HG02798 (cell line): ENCODE measurements at regions not wholly inside any gene's neighbourhood (a gene's known extent, or its start where the extent isn't known, plus 50 kb on each side); places are given as distances from the start of the nearest gene placed in this dataset.

Experiments
- ATAC-seq: cut with Tn5 transposase; IDR thresholded peaks from one replicate; pipeline ENCODE4 v1.9.1; 2021; ENCODE audit warnings: mild to moderate bottlenecking; ENCODE audit not compliant: unreplicated experiment, poor library complexity

GRCh38 chr7:18145160-18145559, 117.5 kb upstream of the PRPS1L1 start:
- no peak for ATAC-seq

DNA sequence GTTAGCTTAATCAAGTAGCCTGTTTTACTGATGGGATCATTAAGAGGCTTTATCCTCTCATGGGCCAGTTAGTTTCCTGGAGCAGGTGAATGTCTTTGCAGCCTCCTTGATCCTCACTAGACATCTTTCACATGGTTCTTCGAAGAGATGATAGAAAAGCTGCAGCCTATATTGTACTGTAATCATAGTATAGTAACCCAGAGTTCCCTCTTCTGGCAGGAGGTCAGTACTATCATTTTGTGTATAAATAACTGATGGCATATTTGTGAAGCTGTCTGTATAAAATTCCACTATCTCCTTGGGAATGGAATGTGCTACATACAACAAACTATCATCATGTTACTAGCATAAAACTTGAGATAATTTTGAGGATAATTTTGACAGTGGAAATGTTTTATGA, 123.8 kb upstream of the PRPS1L1 start:
- ATAC-seq: no peak

DNA sequence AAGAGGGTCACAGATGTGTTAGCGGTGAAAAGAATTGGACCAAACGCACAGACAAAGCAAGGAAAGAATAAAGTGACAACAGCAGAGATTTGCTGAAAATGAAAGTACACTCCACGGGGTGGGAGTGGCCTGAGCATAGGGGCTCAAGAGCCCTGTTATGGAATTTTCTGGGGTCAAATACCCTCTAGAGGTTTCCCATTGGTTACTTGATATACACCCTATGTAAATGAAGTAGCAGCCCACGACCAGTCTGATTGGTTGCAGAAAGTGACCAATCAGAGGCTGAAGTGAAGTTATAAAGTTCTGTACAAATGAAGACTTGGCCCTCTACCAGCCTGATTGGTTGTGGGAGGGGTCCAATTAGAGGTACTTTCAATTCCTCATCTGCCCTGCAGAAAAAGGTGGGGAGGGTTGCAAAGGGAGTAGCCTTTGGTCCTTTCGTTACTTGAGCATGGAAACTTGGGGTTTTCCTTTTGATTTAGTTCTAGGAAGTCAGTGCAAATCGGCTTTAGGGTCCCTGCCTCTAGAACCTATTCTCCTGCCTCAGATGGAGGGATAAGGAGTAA, 125.6 kb upstream of the PRPS1L1 start:
- no peak for ATAC-seq

- no peak for ATAC-seq
Measured at GRCh38 chr7:18154726-18155125, 127.1 kb upstream of the PRPS1L1 start.

- ATAC-seq: no peak
Measured at GRCh38 chr7:18157233-18157632, 129.6 kb upstream of the PRPS1L1 start.

GRCh38 chr7:18162657-18163056, 135.0 kb upstream of the PRPS1L1 start:
- no peak for ATAC-seq

- ATAC-seq: no peak
Measured at GRCh38 chr7:18163091-18163490, 135.4 kb upstream of the PRPS1L1 start.

DNA sequence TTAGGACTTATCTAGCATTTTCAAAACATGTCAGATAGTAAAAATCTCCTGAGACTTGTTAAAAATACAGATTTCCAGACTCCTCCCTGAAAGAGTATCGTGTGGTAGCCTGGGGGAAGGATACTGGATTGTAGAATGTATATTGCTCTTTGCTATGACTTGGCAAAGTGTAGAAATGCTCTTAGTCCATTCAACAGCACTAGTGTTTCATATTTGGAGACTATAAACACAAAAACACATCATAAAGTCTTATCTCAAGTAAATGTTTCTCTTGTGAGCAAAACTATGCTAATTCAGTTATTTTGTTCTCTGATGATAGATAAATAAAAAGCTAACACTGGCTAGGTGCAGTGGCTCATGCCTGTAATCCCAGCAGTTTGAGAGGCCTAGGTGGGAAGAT, 137.5 kb upstream of the PRPS1L1 start:
- ATAC-seq: no peak

GRCh38 chr7:18166002-18166401, 138.4 kb upstream of the PRPS1L1 start:
- no peak for ATAC-seq

GRCh38 chr7:18167815-18168214, 140.2 kb upstream of the PRPS1L1 start:
- ATAC-seq: no peak

- no peak for ATAC-seq
Measured at GRCh38 chr7:18174996-18175395, 147.3 kb upstream of the PRPS1L1 start.

- ATAC-seq: no peak
Measured at GRCh38 chr7:18175801-18176450, 148.3 kb upstream of the PRPS1L1 start.

DNA sequence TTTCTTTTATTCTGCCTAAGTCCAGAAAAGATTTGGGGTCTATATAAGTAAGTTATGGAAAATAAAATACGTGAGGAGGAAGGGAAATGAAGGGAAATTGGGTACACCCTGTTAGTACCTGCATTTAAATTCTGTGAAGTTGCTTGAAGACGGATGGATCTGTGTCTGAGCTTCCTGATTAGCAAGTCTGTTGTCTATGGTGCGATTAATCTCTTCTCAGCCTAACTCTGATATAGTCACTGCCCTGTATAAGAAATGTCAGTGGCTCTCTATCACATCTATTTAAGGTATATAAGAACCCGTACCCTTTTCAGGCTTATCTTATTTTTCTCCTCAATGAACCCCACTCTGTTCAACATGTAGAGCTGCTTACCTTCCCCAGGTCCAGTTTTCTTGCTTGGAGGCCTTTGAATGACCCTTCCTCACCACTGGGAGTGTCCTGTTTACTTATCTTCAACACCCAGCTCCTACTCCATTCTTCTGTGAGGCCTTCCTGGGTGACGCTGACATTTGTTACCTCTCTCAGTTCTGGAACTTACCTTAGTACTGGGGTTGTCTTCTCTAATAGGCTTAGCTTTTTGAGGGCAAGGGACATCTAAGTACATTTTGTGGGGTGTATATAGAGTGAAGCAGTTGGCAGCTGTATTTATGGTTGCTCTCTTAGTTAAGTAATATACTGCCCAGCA, 149.6 kb upstream of the PRPS1L1 start:
- no peak for ATAC-seq

- peak; percentile 82 for ATAC-seq
Measured at GRCh38 chr7:18177815-18178660, 150.4 kb upstream of the PRPS1L1 start.

GRCh38 chr7:18179093-18179492, 151.4 kb upstream of the PRPS1L1 start:
- ATAC-seq: no peak

GRCh38 chr7:18180685-18181084, 153.0 kb upstream of the PRPS1L1 start:
- no peak for ATAC-seq

DNA sequence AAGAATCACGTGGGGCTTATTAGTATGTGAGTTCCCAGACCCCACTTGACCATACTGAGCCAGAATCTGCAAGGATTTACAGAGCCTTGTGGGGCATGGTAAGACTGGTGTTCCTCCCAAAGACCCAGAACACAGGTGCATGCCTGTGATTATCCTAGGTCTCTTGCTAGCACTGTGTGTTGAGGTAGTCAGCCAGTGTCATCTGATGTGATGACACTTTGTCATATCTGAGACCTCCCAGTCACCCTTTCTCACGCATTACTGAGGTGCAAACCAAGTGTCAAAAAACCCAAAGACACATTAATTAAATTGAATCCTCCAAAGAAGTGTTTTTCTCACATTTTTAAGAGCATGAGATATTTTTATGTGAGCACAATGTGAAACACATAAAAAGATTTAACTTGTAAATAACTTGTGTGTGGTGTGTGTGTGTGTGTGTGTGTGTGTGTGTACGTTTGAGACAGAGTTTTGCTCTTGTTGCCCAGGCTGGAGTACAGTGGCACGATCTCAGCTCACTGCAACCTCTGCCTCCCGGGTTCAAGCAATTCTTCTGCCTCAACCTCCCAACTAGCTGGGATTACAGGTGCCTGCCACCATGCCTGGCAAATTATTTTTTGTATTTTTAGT, 162.0 kb upstream of the PRPS1L1 start:
- no peak for ATAC-seq

GRCh38 chr7:18191341-18191740, 163.7 kb upstream of the PRPS1L1 start:
- no peak for ATAC-seq

GRCh38 chr7:18191862-18192625, 164.4 kb upstream of the PRPS1L1 start:
- ATAC-seq: no peak

DNA sequence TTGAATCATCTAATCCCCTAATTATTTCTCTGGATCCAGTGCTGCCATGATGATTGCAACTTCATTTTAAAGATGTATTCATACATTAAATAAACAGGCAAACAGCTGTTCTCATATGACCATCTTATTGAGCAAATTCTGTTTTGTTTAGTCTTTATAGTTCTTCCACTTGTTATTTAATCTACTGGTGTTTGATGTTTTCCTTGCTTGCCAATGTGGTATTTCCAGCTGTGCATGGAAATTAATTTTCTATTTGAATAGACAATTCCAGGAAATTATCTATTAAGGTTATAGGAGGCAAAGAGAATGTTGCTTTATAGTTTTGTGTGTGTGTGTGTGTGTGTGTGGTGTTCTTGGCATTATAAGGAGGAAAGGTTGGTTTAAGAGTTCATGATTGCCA, 167.0 kb upstream of the PRPS1L1 start:
- ATAC-seq: no peak
